Right atrium auricular region (tissue), 2 donors: ENCODE measurements at regions not wholly inside any gene's neighbourhood (a gene's known extent, or its start where the extent isn't known, plus 50 kb on each side); places are given as distances from the start of the nearest gene placed in this dataset.
"Not testable (repeated sequence)": the region's sequence is repeated elsewhere in the genome, so short reads cannot be mapped to it uniquely, and the experiment has no call there.

ENCODE experiments used
- DNase-seq: peaks from one replicate; pipeline ENCODE4 v3.0.0-alpha.2; 2019; ENCODE audit warnings: low spot score
- H3K27ac ChIP-seq, 2 donors: fragments of 200-600 bp; sonication (generic); 1 replicate in 1 of 2; 2 replicates in 1 of 2; pipeline ENCODE4 v1.5.1; 2016 to 2019
- H3K27me3 ChIP-seq, 2 donors: fragments of 200-600 bp; sonication (generic); one replicate each; pipeline versions ENCODE4 v1.5.1 to v1.6.0; 2017 to 2019
- H3K36me3 ChIP-seq: fragments of 200-600 bp; sonication (generic); one replicate; pipeline ENCODE4 v1.5.1; 2016
- H3K4me1 ChIP-seq, 2 donors: fragments of 200-600 bp; sonication (generic); one replicate each; pipeline versions ENCODE4 v1.5.1 to v1.6.0; 2017 to 2019
- H3K4me3 ChIP-seq, 2 donors: fragments of 200-600 bp; sonication (generic); 1 replicate in 1 of 2; 2 replicates in 1 of 2; pipeline ENCODE4 v1.5.1; 2017 to 2019; ENCODE audit warnings: mild to moderate bottlenecking in 1 of 2, moderate library complexity in 1 of 2
- H3K9me3 ChIP-seq, 2 donors: fragments of 200-600 bp; sonication (generic); one replicate each; pipeline ENCODE4 v1.5.1; 2019

DNA sequence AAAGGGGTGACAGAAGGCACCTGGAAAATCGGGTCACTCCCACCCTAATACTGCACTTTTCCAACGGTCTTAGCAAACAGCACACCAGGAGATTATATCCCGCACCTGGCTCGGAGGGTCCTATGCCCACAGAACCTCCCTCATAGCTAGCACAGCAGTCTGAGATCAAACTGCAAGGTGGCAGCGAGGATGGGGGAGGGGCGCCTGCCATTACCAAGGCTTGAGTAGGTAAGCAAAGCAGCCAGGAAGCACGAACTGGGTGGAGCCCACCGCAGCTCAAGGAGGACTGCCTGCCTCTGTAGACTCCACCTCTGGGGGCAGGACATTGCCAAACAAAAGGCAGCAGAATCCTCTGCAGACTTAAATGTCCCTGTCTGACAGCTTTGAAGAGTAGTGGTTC lies 101.8 kb downstream of the TBX20 start:
- not testable (repeated sequence) for H3K9me3 ChIP-seq, H3K27me3 ChIP-seq, H3K27ac ChIP-seq, DNase-seq, H3K4me3 ChIP-seq, H3K4me1 ChIP-seq, H3K36me3 ChIP-seq

DNA sequence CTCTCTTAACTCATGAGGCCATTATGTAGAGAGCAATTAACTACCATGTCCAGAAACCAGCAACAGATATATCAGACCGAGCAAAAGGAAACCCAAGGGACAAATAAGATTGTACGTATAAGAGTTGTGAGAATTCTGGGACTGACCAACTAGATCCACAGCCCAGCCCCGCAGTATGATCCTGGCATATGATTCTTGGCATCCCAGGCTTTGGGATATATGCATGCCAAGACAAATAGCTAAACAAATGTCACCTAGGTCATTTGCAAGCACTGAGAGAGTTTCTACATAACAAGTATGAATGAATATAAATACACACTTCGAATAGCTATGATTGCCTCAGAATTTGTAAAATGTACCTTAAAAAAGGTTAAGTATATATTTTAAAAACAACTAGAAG lies 105.9 kb downstream of the TBX20 start:
- H3K27me3 ChIP-seq, DNase-seq, H3K4me1 ChIP-seq, H3K27ac ChIP-seq, H3K4me3 ChIP-seq, H3K36me3 ChIP-seq, H3K9me3 ChIP-seq: not testable (repeated sequence)

DNA sequence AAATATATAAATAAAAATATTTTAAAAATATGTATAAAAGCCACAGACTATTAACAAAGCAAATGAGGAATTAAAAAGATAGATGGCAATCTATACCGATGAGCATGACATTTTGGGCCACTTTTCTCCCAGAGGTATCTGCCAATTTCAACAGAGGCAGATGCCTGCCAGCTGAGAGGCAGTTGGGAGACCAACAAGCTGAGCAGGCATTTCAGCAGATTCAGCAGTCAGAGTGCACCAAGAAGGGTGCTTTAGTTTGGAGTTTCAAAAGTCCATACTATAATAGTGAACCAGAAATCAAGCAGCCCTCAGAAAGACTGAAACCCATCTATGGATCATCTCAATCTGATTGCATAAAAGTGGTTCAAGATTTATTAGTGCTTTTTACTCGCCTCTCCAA lies 104.8 kb upstream of the DPY19L1 start:
- not testable (repeated sequence) for H3K36me3 ChIP-seq, H3K27ac ChIP-seq, DNase-seq, H3K9me3 ChIP-seq, H3K4me3 ChIP-seq, H3K4me1 ChIP-seq, H3K27me3 ChIP-seq

DNA sequence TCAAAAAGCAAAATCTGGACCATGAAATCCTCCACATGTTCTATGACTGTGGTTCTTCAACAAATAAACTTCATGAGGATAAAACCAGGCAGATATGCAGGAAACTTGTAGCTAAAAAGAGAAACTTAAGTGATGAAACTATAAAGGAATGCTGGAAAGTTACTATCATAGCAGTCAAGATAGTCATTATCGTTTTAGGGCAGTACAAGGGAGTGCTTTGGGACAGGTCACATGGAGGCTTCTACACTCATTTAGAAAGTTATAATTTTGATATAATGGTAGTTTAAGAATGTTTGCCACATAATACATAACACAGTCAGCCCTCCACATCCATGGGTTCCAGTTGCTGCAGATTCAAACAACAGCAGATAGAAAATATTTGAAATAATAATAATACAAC lies 102.0 kb upstream of the DPY19L1 start:
- not testable (repeated sequence) for H3K9me3 ChIP-seq, DNase-seq, H3K4me1 ChIP-seq, H3K27me3 ChIP-seq, H3K36me3 ChIP-seq, H3K4me3 ChIP-seq
- H3K27ac ChIP-seq = peak overlapping the region in 1 of 2 donors; percentile 13

DNA sequence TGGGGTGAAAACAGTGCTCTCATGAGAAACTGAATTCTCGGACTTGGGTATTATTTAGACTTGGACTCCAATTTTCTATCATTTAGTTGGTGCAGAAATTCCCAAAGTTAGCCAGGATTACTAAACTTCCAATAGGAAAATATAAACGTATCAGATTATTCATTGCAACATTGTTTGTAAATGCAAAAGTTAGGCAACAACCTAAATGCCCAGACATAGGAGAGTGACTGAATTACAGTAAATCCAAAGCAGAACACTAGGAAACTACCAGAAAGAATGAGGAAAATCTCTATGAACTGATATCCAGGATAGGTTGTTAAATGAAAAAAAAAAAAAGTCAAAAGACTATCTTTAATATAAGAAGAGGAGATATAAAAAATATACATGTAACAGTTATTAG lies 96.2 kb upstream of the DPY19L1 start:
- H3K27me3 ChIP-seq, H3K4me1 ChIP-seq, DNase-seq, H3K4me3 ChIP-seq, H3K9me3 ChIP-seq, H3K36me3 ChIP-seq, H3K27ac ChIP-seq: not testable (repeated sequence)

DNA sequence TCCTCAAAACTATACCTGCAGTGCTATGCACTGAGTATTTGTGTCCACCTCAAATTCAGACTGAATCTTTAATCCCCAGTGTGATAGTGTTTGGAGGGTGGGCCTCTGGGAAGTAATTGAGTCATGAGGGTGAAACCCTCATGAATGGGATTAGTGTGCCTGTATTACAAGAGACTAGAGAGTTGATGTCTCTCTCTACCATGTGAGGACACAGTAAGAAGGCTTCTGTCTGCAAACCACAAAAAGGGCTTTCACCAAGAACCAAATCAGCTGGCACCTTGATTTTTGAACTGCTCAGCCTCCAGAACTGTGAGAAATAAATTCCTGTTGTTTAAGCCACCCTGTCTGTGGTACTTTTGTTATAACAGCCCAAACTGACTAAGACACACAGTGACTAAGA lies 95.7 kb upstream of the DPY19L1 start:
- not testable (repeated sequence) for H3K4me1 ChIP-seq, DNase-seq, H3K27me3 ChIP-seq, H3K4me3 ChIP-seq, H3K36me3 ChIP-seq, H3K27ac ChIP-seq, H3K9me3 ChIP-seq

DNA sequence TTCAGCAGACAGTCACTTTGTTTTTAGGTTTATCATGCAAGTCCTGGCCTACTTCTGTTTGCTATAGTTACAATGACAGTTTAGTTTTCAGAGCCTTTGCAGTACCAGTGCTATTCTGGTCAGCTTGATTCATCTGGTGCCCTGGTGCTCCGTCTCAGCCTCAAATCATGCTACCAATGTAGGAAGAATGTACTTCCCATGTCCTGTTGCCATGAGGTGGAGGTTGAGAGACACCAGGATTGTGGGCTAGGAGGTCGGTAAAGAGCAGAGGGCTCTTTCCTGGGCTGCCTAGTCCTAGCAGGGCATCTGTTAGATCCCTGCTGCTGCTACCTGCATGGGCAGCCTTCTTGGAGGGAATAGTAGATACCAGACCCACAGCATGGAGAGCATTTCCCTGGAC lies 91.4 kb upstream of the DPY19L1 start:
- not testable (repeated sequence) for H3K4me3 ChIP-seq, H3K27me3 ChIP-seq, H3K4me1 ChIP-seq, H3K27ac ChIP-seq, H3K36me3 ChIP-seq, DNase-seq, H3K9me3 ChIP-seq

DNA sequence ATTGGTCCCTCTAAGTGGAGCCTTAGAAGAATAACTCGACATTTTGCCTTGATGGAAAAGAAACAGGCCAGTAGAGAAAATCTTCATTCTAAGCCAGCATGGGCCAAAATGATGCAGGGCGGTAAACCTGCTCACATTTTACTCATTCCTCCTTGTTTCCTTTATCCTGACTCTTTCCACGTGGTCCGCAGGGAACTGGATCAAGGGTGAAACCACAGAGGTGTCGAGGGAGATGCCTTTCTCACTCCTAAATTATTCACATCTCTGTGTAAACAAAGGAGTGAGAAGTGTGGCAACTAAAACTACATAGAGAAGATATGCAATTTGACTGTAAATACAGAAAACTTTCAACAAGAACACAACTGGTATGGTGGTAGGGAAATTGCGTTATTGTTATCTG lies 81.2 kb upstream of the DPY19L1 start:
- H3K4me1 ChIP-seq, H3K27me3 ChIP-seq, H3K36me3 ChIP-seq, H3K4me3 ChIP-seq, DNase-seq, H3K9me3 ChIP-seq, H3K27ac ChIP-seq: not testable (repeated sequence)

DNA sequence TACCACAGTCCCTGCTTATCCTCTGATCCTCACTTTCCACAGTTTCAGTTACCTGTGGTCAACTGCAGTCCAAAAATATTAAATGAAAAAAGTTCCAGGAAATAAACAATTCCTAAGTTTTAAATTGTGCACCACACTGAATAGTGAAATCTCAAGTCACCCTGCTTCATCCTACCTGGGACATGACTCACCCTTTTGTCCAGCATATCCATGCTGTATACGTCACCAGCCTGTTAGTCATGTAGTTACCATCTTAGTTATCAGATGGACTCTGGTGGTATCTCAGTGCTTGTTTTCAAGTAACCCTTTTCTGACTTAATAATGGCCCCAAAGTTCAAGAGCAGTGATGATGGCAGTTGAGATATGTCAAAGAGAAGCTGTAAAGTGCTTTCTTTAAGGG lies 69.4 kb upstream of the DPY19L1 start:
- H3K4me3 ChIP-seq, DNase-seq, H3K9me3 ChIP-seq, H3K36me3 ChIP-seq, H3K27me3 ChIP-seq, H3K4me1 ChIP-seq, H3K27ac ChIP-seq: not testable (repeated sequence)

DNA sequence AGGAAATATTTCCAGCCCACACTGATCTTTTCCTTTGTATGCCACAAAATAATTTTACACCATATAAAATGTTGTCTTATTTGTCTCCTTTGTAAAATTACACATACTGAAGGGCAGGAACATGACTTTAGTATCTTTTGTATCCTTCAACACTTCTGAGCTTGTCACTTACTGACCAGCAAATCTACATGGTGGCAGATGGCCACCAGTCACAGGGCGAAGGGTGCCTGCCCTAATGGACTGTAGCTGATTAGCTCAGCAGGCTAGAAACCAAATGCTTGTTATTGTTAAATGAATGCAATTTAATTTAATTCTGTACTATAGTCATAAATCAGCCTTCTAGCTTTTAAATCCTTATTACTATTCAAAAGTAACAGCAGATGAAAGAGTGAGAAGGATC lies 68.2 kb upstream of the DPY19L1 start:
- not testable (repeated sequence) for DNase-seq, H3K27ac ChIP-seq, H3K4me3 ChIP-seq, H3K36me3 ChIP-seq, H3K27me3 ChIP-seq, H3K4me1 ChIP-seq, H3K9me3 ChIP-seq

DNA sequence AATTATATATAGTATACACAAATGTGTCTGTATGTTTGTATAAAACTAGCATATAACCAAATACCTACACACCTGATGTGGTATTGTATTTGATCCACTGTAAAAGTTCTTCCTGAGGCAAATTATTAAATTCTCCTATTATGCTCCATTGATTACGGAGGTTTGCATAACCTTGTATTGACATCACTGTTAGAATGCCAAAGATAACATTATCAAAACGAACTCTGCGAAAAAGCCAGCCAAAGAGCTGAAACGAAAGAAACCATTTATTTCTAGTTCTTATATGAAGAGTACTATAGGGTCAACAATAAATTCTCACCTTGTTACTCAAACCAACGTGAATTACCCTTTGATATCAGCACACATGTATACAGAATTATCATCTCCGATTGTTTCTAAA lies 65.6 kb upstream of the DPY19L1 start:
- not testable (repeated sequence) for H3K27me3 ChIP-seq, DNase-seq, H3K36me3 ChIP-seq, H3K9me3 ChIP-seq, H3K4me3 ChIP-seq, H3K27ac ChIP-seq, H3K4me1 ChIP-seq

DNA sequence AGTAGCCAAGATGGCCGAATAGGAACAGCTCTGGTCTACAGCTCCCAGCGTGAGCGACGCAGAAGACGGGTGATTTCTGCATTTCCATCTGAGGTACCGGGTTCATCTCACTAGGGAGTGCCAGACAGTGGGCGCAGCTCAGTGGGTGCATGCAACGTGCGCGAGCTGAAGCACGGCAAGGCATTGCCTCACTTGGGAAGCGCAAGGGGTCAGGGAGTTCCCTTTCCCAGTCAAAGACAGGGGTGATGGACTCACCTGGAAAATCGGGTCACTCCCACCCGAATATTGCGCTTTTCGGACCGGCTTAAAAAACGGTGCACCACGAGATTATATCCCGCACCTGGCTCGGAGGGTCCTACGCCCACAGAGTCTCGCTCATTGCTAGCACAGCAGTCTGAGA lies 55.7 kb upstream of the DPY19L1 start:
- not testable (repeated sequence) for H3K4me3 ChIP-seq, H3K27me3 ChIP-seq, H3K9me3 ChIP-seq, H3K27ac ChIP-seq, H3K36me3 ChIP-seq, H3K4me1 ChIP-seq, DNase-seq
